ENCODE measurements at regions not wholly inside any gene's neighbourhood (a gene's known extent, or its start where the extent isn't known, plus 50 kb on each side); places are given as distances from the start of the nearest gene placed in this dataset.

GRCh38 chr9:109893241-109893640, 113.2 kb downstream of the PALM2AKAP2 start:
- no peak for TF ChIP-seq CTCF (conservative IDR thresholded peaks at IDR 0.05)
- no peak for TF ChIP-seq ZFX (IDR thresholded peaks at IDR 0.05)
- no peak overlapping the region for H3K27ac ChIP-seq

DNA sequence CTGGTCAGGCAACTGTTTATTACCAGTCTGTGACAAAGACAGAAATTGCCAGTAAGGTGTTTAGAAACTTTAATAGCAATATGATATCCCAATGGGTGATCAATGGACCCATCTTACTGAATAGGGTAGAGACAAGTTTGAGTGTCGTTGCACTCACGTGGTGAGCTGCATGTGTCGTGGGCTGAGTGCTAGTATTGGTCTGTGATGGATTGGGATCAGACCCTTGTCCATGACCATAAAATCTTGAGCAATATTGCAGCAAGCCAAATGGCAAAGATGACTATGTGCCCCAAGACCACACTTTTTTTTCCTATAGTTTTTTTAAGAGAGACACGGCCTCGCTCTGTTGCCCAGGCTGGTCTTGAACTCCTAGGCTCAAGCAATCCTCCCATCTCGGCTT, 114.5 kb downstream of the PALM2AKAP2 start:
- no peak overlapping the region for H3K27ac ChIP-seq
- TF ChIP-seq ZFX (IDR thresholded peaks at IDR 0.05) (no peak), CTCF (conservative IDR thresholded peaks at IDR 0.05) (no peak)

- TF ChIP-seq CTCF (conservative IDR thresholded peaks at IDR 0.05): no peak
- no peak for TF ChIP-seq ZFX (IDR thresholded peaks at IDR 0.05)
- H3K27ac ChIP-seq: no peak overlapping the region
These were observed 115.1 kb downstream of the PALM2AKAP2 start for GRCh38 chr9:109894921-109895758.

- TF ChIP-seq CTCF (conservative IDR thresholded peaks at IDR 0.05) (no peak), ZFX (IDR thresholded peaks at IDR 0.05) (no peak)
- H3K27ac ChIP-seq: no peak overlapping the region
These were observed 121.2 kb downstream of the PALM2AKAP2 start for GRCh38 chr9:109901201-109901600.

DNA sequence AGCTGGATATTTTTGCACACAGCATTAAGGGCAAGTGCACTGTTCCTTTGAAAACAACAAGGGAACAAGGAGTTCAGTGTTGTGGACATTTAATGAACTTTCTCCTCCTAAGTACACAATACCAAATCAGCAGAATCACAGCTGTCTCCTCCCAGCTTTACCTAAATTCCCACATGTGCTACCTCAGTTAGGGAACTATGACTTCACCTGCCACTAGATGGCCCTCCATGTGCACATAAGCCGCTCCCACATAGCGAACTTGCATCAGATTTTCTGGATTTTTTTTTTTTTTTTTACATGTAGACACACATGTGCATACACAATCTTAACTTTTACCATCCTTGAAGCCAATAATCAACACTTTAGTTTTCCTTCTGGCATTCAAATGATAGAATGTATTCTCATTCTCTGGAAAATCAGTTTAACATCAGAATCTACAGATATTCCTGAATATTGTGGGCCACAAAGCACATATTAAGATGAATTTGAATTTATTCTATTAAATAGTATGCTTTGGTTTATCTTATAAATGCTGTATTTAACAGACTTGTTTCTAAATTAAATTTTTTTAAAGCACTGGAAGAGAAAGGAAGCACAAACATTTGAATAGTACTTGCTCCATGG, 123.6 kb downstream of the PALM2AKAP2 start:
- peak overlapping the region; percentile 10; the same call in 1 of the 2 replicates for H3K27ac ChIP-seq
- TF ChIP-seq CTCF (conservative IDR thresholded peaks at IDR 0.05) (peak; percentile 92), ZFX (IDR thresholded peaks at IDR 0.05) (no peak)

GRCh38 chr9:109904666-109905065, 124.7 kb downstream of the PALM2AKAP2 start:
- TF ChIP-seq ZFX (IDR thresholded peaks at IDR 0.05) (no peak), CTCF (conservative IDR thresholded peaks at IDR 0.05) (no peak)
- H3K27ac ChIP-seq: no peak overlapping the region

- H3K27ac ChIP-seq: no peak overlapping the region
- TF ChIP-seq CTCF (conservative IDR thresholded peaks at IDR 0.05): no peak
These were observed 125.5 kb downstream of the PALM2AKAP2 start for GRCh38 chr9:109905472-109905871.
